HG03045 (cell line): ENCODE measurements at regions not wholly inside any gene's neighbourhood (a gene's known extent, or its start where the extent isn't known, plus 50 kb on each side); places are given as distances from the start of the nearest gene placed in this dataset.
"Not testable (repeated sequence)": the region's sequence is repeated elsewhere in the genome, so short reads cannot be mapped to it uniquely, and the experiment has no call there.

ENCODE experiments used
- ATAC-seq: cut with Tn5 transposase; IDR thresholded peaks from one replicate; pipeline ENCODE4 v1.9.1; 2021; ENCODE audit warnings: mild to moderate bottlenecking, moderate library complexity; ENCODE audit not compliant: unreplicated experiment

DNA sequence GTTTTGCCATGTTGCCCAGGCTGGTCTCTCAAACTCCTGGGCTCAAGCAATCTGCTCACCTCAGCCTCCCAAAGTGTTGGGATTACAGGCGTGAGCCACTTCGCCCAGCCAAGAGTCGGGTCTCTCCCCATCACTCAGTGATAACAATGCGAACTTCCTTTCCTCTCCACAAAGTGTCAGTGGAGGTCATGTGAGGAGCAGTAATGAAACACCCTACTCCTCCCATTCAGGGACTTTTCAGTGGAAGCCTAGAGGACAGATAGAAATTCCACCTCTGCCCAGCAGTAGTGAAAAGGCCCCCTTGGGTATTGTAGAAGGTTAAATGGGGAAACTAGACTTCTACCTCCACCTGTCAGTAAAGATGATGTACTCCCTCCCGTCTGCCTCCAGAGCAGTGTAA is 141.9 kb upstream of the STK26 start:
- ATAC-seq = no peak

DNA sequence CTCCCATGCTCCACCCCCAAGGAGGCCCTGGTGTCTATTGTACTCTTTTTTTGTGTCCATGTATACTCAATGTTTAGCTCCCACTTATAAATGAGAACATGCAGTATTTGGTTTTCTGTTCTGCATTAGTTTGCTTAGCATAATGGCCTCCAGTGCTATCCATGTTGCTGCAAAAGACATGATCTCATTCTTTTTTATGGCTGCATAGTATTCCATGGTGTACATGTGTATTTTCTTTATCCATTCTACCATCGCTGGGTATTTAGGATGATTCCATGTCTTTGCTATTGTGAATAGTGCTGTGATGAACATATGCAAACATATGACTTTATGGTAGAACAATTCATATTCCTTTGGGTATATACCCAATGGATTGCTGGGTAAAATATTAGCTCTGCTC is 138.1 kb upstream of the STK26 start:
- not testable (repeated sequence) for ATAC-seq

DNA sequence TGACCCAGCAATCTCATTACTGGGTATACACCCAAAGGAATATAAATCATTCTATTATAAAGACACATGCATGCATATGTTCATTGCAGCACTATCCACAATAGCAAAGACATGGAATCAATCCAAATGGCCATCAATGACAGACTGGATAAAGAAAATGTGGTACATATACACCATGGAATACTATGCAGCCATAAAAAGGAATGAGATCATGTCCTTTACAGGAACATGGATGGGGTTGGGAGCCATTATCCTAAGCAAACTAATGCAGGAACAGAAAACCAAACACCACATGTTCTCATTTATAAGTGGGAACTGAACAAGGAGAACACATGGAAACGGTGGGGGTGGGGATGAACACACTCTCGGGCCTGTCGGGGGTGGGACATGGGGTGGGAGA is 129.2 kb upstream of the STK26 start:
- not testable (repeated sequence) for ATAC-seq

DNA sequence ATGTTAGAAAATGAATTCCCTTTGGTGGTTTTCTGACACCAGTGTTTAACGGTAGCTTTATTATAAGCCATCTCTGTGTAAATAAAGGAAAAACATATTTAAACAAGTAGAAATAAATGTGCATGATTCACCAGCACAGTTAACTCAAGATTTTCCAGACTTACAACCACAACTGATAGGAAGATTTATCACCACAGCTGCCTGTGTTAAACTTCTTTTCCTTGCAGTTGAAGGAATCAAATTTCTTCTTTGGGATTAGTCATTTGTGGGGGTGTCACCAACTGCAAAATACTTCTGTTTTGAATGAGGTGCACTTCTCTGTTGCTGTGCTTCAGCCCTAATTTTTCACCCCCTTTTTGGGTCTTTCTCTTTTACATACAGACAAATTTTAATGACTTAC is 128.1 kb upstream of the STK26 start:
- no peak for ATAC-seq

DNA sequence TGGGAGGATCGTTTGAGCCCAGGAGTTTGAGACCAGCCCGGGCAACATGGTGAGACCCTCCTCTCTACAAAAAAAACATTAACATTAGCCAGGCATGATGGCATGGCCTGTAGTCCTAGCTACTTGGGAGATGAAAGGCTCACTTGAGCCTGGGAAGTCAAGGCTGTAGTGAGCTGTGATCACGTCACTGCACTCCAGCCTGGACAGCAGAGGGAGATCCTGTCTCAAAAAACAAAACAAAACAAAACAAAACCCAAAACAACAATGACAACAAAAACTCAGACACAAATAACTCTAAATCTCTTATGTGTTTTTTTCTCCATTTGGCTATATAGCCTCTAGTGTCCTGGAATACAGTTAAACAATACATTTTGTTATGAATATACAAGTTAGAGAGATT is 127.3 kb upstream of the STK26 start:
- no peak for ATAC-seq

DNA sequence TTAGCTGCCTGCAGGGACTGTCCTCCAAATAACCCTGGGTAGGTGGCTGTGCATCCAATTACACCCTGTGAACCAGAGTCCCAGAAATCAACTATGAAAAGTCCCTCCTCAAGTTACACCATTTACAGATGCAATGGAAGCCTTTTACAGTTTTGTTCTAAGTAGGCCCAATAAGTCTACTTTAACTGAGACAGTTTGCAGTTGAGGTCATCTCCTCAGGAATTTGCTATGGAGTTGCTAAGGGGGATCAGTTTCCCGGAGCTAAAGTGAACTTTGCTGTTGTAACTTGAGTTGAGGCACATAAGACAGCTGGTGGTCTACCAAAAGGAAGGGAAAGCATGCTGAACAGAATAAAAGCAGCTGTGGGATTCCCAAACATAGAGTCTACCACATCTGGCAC is 121.6 kb upstream of the STK26 start:
- no peak for ATAC-seq

DNA sequence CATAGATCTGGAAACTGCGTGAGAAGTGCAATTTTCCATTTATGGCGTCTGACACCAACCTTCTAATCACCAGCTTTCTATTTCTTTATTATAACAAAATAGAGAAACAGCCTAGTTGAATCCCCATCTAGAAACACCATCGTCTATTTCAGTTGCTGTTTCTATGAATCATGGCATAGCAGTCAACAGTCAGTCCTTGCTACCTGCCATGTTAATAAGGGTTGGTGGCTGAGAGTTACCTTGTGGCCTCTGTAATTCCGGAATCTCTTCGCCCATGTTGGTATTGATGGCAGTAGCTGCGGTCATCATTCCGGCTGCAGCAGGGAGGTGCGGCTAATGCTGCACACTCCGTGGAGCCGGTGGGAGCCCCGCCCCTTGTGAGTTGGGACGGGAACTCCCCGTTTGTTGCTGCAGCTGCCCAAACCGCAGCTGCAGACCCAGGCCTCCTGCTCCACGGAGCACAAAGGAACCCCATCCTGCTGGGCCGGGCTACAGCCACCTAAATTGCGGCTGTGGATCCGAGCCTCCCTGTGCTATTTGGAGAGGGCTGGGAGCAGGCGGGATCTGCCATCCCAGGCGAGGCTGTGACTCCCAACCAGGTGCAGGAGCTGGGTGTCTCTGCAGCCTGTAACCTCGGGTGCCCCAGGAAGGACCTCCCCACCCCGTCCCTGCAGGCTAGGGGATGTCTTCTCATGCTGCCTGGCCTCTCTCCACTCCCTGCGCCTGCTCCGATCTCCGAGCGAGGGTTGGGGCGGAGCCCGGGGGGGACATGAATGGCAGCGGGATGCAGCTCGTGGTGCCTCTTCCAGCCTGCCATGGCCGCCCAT is 115.4 kb upstream of the STK26 start:
- no peak for ATAC-seq

DNA sequence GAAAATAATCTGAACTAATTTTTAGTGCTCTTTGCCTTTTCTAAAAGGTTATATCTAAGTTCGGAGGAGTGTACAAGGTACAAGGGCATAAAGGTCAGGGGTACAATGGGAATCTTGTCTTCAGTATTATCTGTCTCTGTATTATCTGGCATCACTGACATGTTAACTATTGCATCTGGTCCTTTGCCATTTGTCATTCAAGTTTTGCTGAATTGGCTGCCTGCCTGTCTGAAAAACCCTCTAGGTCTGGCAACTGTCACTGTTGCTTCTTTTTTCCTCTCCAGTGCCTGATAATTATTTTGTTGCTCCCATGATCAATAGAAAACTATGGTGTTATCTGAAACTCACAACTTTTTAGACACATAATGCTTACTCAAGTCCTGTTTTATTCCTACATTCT is 112.5 kb upstream of the STK26 start:
- no peak for ATAC-seq

DNA sequence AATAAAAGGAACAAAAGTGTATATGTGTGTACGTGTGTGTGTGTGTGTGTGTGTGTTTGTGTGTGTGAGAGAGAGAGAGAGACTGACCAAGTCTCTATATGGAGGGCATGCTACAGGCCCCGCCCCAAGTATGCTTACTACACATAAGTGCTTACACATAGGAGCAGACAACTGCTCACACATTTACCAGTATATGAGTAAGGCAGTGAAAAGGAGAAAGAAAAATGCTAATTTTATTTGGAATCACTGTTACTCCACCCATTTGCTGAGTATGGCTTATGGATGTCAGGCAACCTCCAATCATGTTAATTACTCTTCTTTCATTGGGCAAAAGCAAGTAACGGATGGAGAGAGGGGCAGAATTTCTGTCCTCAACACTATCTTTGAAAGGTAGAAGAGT is 107.6 kb upstream of the STK26 start:
- no peak for ATAC-seq

DNA sequence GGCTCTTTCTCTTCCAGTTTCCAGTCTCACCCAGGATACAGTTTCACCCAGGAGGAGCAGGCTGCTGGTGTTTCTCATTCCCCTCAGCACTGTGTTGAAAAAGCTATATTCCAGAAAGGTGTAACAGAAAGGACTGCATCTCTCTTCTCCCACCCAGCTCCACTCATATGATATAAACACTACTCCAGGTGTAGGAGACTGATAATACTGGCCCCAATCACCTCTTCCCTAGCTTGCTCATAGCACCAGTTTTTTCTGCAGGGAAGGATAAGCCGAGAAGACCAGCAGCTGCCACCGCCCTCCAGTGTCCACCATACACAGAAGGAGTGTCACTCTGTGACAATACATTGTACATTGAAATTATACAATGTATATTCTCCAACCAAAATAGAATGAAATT is 105.5 kb upstream of the STK26 start:
- no peak for ATAC-seq

DNA sequence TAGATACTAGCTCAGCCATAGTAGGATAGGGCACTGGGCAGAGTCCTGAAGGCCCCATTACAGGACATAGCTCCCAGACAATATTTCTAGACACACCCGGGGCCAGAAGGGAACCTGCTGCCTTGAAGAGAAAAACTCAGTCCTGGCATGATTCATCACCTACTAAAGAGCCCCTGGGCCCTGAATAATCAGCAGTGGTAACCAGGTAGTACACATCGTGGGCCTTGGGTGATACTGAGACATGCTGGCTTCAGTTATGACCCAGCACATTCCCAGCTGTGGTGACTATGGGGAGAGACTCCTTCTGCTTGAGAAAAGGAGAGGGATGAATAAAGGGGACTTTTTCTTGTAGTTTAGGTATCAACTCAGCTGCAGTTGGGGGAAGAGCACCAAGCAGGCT is 104.3 kb upstream of the STK26 start:
- no peak for ATAC-seq

DNA sequence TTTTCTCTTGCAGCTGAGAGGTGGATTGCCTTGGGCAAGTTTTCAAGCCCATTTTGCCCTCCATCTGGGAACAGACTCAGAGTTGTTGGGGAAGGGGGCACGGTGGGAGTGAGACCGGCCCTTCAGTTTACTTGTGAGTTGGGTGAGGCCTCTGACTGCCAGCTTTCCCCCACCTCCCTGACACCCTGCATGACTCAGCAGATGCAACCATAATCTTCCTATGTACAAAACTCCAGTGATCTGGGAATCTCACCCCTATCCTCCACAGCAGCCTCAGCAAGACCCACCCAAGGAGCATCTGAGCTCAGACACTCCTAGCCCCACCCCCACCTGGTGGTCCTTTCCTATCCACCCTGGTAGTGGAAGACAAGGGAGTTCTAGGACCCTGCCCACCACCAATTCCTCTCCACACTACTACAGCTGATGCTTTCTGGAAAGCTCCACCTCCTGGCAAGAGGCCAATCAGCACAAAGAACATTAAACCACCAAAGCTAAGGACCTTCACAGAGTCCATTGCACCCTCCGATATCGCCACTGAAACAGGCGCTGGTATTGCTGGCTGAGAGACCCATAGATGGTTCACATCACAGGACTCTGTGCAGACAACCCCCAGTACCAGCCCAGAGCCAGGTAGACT is 99.4 kb upstream of the STK26 start:
- ATAC-seq = no peak

DNA sequence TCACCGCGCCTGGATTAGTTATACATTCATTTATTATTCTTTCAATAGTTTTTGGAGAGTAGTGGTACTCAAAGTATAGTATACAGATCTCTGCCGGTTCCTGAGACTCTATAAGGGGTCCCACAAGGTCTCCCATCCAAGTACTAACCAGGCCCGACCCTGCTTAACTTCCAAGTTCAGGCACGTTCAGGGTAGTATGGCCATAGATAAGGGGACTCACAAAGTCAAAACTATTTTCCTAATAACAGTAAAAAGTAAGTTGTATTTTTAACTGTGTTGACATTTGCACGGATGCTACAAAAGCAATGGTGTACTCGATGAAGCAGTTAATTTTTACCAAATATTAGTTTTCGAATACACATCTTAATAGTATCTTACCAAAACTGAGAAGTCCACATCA is 84.4 kb upstream of the STK26 start:
- no peak for ATAC-seq

DNA sequence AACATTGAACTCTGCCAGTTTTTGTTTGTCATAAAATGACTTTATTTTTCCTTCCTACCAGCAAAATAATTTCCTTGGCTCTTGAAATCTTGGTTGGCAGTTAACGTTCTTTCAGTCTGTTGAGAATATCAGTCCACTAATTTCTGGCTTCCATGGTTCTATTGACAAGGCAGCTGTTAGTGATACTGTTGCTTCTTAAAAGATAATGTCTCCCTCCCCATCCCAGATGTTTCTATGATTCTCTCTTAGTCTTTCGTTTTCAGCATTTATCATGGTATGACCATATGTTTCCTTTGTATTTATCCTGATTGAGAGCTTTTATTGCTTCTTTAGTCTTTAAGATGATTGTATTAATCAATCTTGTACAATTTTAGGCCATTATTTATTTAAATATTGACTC is 81.1 kb upstream of the STK26 start:
- ATAC-seq = no peak

DNA sequence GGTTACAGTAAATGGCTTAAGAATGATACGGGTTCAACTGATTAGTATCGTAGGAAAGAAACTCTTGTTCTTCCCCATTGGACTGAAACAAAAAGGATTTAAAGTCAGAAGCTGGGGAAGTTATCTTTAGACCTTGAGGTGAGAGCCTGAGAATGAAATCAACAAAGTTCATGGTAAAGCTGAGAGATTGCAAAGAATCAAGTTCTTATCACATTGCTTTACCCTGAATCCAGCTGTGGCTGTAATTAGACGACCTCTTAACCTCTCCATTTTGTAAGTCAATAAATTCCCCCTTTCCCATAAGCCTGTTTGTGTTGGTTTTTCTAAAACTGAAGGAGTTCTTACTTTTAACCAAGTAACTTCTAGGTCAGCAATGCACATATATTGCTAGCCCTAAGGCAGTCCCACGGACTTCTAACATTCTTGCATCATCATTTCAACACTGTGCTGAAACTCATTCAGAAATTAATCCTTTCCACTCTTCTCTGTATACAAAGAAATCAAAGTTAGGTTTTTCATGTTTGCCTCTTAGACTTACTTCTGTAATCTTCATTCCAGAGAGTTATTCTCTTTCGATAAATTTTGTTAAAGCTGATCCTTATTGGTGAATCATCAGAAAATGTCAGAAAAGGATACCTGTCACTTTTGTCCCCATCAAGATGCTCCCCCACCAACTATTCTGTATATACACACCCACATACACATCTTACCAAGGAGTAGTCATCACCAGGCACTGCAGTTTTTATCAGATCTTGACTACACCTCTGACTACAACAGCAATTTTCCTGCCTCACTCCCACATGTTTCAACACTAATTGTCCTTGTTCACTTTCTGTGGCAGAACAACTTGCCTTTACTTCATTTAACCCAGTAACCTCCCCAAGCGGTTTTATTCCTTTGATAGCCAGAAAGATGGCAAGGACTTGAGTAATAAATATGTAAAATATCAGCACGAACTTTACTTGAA is 77.9 kb upstream of the STK26 start:
- no peak for ATAC-seq

DNA sequence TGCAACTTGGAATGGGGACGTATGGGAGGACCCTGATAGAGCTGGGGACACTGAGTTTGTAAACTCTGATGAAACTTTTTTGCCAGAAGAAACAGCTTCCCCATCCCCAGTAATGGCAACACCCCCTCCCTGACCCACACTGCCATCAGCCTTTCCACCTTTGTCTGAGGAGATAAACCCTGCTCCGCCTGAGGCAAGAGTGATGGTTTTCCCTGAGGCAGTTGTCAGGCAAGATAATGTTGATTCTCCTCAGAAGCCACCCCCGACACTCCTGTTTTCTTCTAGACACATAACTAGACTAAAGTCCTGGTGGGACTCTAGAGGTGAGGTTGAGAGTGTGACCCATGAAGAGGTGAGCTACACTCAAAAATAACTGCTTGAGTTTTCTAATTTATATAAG is 71.9 kb upstream of the STK26 start:
- ATAC-seq = no peak

DNA sequence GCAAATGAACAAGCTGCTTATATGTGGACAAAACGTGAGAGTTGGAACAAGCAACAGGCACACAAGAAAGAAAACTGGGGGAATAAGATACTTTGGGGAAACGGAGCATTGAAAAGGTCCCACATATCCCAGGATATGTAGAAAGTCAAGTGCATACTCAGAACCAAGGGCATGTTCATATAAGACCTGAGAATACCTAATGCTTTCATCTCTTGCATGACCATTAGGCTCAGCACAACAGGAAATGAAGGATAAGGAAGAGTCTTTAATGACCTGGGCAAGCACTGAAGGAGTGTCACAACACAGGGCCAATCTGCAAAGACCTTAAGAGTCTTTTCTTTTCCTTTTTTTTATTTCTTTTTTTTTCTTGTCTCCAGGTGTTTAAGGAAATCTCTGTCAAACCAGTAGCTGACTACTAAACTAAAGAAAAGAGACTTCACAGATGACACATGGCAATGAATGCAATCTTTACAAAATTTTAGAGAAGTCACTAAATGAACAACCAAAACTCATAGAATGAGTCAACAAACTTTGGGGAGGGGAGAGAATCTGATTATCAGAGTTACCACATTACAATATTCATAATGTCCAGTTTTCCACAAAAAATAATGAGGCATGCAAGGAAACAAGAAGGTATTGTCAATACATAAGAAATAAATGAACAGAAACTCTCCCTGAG is 67.9 kb upstream of the STK26 start:
- ATAC-seq = no peak

DNA sequence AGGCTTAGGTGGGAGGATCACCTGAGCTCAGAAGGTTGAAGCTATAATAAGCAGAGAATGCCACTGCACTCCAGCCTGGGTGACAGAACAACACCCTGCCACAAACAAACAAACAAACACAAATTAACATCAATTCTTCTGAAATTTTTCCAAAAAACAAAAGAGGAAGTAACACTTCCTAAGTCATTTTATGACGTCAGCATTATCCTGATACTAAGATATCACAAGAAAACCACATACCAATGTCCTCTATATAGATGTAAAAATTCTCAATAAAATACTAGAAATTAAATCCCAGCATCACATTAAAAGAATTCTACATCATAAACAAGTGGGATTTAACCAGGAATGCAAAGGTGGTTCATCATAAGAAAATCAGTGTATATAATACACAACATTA is 64.4 kb upstream of the STK26 start:
- ATAC-seq = no peak

DNA sequence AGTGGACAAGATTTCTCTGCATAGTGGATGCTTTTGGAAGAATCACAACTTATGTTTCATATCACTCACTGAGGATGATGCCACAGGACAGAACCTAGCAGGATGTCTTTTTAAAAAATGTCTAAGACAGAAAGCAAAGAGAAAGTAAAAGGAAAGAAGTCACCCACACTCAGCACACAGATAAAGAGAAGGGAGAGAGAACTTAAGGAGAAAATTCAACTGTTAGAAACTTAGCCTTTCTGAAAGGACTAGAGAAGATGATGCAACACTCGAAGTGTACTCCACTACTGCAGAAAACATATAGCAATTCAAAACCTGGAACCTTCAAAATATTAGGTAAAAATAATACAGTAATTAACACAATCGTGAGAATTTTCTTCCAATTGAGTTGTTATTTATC is 52.8 kb upstream of the STK26 start:
- no peak for ATAC-seq
